ENCODE measurements at regions not wholly inside any gene's neighbourhood (a gene's known extent, or its start where the extent isn't known, plus 50 kb on each side); places are given as distances from the start of the nearest gene placed in this dataset.
"Not testable (repeated sequence)": the region's sequence is repeated elsewhere in the genome, so short reads cannot be mapped to it uniquely, and the experiment has no call there.

DNA sequence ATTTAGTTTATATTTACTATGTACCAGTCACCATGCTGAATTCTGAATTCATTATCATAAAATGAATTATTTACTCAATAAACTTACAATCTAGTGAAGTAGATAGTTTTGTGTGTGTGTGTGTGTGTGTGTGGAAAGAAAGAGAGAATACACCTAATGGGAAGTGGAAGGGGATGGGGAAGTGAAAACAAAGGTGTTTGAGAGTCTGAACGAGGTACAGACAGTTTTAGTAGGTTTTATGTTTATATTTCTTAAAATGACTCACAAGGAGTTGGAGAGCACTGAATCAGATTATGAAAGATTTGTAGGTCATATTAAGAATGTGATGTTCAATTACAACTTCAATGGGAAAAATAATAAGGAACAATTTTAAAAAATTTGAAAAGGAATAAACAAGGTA is 1753.0 kb downstream of the SLITRK1 start:
- DNase-seq: no peak

DNA sequence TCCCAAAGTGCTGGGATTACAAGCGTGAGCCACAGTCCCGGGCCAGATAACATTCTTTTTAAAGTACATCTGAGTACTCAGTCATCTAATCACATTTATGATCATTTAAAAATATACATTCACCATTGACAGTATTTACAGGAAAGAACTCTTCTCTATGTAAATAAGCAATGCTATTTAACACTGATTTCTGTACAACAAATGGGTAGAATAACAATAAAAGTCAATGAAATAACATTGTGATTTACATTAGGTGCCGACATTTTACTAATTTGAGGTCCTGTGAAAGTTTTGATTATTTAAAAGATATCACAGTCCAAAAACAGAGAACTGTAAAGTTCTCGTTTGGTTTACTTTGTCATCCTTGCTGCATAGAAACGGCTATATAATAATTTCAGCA is 1763.7 kb downstream of the SLITRK1 start:
- DNase-seq: no peak

DNA sequence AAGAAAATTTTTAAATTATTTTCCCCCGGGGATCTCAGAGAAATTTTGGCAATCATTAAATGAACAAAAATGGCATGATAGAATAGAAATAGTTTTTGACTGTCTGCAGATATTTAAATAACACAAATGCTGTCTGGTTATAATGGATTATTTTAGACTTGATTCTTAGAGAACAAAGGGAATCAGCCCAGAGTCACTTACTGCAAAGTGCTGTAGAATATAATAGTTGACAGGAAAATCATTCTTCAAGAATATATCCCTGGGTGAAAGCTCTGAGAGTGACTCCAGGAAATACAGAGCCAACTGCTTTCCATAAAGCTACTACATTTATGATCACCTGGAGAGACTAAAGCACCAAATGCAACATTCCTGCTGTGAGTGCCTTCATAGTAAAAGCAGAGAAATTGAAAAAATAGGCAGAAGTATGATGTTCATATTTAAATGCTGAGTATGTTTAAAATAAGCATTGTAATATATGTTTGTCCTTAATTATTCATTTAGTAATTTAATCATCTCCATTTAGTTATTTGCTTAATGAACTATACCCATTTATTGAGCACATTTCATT is 1765.8 kb downstream of the SLITRK1 start:
- no peak for DNase-seq

DNA sequence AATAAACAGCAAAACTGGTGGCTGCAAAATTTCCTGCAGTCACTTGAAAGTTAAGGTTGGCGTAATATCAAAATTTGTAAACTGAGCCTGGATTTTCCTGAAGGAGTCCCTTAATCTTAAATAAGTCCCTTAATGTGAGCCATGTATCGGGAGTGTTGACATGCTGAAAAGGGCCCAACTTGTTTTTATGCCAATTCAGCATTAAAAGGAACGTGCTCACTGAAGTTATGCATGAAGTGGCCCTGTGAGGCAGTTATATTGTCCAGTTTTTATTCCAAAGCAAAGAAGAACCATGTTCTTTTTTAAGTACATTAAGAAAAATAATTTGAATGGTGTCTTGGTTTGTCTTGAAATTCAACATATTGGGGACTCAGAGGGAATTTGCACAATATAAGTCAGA is 1766.9 kb downstream of the SLITRK1 start:
- DNase-seq: no peak

DNA sequence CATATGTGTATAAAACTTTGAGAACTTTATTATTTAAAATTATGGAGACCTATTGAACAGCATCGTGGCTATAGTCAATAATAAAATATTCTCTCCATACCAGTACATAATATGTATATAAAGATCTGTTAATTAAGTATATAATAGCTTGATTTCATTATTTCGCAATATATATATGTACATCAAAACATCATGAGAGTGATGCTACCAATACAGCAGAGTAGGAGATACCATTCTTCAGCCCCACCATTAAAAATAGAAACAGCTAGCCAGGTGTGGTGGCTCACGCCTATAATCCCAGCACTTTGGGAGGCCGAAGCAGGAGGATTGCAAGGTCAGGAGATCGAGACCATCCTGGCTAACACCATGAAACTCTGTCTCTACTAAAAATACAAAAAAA is 1755.3 kb upstream of the SPRY2 start:
- DNase-seq: no peak

DNA sequence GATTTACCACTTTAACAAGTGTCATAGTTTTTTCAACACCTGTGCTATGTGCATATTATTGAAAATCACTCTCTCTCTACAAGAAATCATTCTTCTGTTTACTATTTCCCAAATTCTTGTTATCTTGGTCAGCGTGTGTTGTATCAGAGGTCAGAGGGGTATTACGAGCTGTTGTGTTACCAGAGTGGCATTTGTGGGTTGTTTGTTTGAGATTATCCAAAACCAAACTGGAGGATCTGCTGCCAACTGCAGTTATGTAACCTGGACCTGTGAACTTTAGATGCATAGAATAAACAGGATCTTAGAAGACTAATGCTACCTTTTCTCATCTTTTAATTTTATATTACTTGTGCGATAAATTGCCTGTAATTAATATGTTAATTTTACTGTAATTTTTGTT is 1751.4 kb upstream of the SPRY2 start:
- DNase-seq: no peak

DNA sequence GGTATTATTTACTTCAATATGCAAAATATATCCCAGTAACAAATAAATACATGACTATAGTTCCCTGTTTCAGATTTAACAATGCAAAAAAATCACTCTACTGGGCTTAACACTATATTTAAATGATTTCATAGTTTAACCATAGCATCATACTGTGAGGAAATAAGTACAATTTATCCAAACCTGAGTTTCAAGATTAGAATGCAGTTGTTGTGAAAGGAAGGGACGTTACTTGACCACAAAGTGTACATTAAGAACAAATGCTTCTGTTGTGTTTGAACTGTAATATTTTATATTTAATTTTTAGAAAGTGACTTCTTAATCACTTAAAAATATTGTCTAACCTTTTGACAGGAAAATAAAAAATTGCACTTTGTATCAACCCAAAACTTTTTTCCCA is 1747.9 kb upstream of the SPRY2 start:
- no peak for DNase-seq

DNA sequence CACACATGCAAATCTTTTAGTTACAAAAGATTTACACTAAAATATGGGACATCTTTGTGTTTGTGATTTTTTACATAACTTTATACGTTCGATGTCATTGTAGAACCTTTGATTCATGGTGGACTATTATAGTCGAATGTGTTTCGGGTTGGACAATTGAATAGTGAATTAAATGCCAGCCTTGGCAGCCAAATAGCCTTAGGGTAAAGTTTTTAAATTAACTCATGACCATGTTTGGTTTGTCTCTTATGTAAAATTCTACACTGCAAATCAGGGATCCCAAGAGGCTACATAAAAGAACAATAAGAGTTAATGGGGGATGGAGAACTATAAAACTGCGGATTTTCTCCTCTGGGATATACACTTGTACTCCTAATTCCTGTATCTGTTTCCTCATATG is 1735.6 kb upstream of the SPRY2 start:
- DNase-seq: no peak

DNA sequence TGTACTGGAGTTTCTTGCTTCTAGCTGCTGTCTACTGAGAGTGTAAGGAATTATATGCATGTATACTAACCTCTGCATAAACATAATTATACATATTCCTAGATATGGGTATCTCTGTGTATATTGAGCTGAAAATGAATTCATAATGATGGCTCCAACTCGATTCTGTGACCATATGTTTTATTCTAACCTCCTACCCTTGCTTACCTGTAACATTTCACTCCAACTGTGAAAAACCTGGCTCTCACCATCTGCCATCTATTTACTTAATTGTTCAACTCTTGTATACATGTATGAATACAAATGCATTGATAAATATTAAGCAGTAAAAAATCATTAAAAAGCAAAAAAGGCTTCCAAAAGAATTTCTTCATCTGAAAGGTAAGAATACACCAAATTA is 1729.5 kb upstream of the SPRY2 start:
- no peak for DNase-seq

DNA sequence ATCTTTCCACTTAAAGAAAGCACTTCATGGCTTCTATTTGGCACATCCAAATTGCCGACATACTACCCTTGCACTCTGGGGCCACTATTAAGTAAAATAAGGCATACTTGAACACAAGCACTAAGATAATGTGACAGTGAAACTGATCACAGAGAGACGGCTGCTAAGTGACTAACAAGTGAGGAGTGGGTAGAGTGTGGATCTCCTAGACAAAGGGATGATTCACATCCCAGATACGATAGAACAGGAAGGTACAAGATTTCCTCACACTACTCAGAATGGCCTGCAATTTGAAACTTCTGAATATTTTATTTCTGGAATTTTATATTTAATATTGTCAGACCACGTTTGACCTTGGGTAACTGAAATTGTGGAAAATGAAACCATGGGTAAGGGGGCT is 1721.8 kb upstream of the SPRY2 start:
- no peak for DNase-seq

DNA sequence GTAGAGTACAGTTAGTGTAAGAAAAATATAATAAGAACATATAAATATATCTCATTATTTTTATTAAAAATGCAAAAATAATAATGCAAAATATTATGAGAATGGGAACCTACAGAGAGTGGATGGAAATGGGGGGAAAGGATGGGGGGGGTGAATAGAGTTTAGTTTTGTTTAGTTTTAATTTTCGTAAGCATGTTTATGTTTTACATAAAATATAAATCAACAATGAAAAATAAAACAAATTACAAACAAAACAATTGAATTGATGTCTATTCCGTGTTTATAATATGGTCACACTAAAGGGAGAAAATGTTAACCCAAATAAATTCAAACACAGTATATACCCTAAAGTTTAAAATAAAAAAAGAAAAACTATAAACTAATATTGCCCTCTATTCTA is 1717.4 kb upstream of the SPRY2 start:
- no peak for DNase-seq

DNA sequence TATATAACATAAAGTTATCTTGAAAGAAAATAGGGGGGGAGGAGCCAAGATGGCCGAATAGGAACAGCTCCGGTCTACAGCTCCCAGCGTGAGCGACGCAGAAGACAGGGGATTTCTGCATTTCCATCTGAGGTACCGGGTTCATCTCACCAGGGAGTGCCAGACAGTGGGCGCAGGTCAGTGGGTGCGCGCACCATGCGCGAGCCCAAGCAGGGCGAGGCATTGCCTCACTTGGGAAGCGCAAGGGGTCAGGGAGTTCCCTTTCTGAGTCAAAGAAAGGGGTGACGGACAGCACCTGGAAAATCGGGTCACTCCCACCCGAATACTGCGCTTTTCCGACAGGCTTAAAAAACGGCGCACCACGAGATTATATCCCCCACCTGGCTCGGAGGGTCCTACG is 1704.4 kb upstream of the SPRY2 start:
- not testable (repeated sequence) for DNase-seq

DNA sequence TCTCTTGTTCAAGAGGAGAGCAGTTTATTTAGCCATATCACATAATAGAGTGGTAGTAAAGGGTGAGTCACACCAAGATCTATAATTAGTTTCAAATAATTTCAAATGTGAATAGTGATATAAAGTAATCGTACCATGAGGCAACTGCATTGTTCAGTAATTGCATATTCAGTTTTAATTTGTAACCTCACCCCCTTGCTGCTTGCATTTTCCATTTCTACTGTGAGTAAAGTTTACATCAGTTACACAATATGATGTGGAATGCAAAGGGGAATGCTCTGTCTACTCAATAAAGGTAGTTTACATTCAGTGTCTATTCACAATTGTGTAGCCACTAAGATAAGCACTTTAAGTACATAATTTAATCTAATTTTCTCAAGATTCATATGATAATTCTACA is 1695.7 kb upstream of the SPRY2 start:
- no peak for DNase-seq

DNA sequence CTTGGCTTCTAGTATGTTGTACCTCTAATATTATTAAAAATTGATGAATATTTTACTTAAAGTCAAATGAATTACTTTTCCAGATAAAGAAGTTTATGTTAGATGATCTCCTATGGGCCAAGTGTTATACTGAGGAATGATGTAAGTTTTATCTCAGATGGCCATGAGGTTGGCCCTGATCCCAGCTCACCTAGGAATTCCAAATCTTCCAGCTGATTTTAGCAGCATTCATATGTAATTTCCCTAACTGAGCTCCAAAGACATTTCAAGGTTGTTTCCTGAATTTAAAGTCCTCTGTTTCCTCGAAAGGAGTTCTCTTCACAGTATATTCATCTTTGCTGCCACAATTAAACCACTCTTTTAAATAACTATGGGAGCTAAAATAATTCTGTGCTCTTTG is 1670.4 kb upstream of the SPRY2 start:
- no peak for DNase-seq

DNA sequence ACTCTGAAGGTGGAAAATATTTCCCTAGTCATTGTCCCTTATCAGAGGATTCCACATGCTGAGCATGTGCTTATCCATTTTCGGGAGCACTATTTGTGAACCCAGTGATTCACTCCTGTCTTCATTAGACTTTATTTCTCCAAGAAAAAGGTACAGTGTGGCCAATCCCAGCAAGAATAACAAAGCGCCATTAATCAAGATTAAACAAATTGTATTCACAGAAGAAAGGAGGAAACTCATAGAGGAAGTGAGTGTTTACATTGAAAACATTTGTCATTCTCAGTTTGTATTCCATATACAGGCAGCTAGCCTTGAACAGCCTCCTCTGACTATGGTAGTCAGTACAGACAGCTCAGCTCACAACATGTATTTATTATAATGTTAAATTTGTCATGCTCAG is 1669.9 kb upstream of the SPRY2 start:
- no peak for DNase-seq

DNA sequence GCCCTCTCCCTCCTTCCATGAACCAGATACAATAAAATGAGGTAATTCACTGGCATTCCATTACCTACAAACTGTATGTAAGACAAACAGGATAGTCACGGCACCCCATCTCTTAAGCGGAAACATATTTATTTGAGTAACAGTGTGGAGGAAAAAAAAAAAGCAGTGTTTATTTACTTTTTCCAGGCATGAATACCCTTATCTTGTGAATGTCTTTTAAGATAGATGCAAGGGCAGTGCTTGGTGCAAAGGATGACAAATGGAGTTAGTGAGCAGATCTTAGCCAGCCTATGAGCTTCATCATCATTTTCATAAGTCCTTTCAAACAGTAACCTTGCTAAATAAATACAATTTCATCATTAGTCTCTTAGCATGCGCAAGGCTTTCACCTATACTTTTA is 1661.8 kb upstream of the SPRY2 start:
- DNase-seq: no peak

DNA sequence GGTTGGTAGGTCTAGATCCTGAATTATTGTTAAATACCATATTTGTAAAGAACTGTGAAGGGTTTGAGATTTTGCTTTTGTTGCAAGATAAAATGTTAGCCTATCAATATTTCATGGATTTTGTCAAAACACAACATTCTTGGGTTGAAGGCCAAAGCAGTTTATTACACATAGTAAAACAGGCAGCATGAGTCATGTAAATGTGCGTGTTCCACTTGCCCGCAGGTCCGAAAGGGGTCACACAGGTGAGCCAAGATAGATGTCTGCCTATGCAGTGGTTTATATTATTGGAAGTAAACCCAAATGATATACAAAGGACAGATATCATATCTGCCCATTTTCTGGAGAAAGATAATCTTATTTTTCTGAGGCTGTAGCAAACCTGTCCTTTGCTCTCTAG is 1654.4 kb upstream of the SPRY2 start:
- no peak for DNase-seq

DNA sequence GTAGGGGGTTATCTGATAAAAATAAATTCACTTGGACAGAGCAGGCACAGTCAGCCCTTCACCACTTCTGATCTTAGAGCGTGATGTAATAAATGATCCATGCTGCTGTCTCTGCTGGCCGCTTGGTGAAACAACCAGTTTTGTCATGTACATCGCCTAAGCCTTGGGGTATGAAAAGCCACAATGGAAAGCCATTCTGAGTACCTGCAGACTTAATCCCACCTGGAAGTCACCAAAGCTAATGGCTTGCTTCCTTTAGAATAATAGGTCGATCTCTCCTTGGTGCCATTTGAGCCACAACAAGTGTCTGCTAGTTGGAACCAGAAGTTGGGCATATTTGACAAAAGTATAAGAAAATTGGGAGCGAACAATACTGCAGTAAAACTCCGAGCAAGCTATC is 1649.7 kb upstream of the SPRY2 start:
- no peak for DNase-seq

DNA sequence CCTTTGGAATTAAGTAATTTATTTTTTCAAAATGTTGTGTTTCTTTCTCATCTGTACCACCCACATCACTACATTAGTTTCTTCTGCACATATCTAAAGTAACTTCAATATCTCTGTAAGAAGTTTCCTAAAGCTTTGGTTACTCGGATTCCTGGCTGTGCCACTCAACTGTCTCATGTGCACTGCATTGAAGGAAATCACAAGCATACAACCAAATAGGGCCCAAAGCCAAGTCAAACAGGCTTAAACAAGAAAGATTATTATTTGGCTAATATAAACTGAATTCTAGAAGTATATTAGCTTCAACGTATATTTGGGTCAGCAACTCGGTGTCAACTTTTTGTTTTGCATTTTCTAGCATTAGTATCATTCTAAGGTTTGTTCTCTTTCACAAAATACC is 1647.6 kb upstream of the SPRY2 start:
- DNase-seq: no peak

DNA sequence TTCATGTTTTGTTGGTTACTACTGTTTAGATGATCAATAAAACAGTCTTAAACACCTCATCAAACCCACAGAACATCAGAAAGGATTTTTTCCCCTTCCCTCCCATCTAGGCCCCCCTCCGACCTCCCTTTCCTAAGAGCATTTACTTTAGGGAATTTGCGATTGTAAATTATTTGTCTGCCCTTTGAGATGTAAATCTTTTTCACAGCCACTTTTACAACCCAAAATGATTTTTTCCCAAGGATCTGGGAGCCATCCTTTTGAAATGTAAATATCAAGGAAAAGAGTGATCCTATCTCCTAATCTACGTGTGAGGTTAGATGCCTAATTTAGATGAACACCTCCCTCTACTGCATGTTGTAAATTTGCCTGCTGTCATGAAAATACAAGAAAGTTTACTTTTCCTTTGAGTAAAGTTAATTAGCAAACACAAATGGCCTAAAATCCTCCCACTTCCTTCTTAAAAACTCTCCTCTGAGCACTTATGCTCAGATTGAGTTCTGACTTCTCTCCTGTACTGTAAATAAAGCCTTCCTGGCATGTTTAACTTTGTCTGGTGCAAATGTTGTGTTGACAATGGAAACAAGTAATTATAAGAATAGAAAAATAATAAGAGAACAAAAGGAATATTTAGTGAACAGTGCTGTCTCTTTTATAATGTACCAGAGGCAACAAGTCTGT is 1646.9 kb upstream of the SPRY2 start:
- no peak for DNase-seq

DNA sequence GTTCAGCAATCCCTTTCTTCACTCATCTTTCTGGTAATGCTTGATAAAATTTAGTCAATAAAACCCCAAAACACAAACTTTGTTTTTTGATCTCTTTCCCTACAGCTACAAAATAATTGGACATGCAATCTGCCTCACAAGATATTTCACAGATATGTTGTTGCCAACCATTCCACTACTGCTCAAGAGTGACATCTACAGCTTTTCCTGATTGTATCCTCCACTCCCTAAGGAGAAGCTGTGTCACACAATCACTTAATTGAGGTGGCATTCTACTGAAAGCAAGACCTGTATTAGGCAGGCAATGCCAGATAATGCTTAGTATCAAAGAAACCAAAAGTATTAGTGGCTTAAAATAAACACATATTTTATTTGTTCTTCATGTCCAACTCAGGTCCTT is 1646.2 kb upstream of the SPRY2 start:
- DNase-seq: no peak

DNA sequence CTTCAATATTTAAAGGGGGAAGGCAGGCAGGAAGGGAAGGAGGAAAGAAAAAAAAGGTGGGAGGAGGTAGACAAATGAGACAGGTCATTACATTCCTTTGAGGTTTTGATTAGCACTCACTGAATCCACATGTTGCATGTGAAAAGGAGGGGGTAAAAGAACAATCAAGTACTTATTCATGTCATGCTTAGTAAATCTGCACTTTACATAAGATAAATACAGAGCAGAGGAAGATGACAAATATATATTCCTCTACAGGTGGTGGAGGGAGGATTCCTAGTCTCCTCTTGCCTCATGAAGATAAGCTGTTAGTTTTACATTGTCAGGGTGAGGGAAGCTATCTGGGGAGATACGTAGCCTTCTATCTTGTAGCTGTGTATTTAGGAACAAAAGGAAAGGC is 1645.4 kb upstream of the SPRY2 start:
- no peak for DNase-seq

DNA sequence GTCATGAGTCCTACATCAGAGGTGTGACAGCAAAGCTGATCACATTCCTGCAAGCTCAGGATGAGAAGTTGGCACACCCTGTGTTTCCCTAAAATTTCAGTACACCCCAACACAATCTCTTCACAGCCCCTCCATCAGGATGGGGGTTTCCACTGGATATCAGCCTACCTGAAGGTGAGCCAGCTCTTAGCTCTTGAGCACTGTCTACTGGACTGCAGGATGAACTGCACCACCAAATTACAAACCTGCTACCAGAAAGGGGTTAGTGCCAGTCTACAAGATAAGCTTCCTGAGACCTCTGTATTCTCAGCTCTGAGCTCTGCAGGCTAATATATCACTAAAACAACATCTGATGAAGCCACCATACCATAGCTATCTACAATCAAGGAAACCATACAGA is 1616.2 kb upstream of the SPRY2 start:
- no peak for DNase-seq

DNA sequence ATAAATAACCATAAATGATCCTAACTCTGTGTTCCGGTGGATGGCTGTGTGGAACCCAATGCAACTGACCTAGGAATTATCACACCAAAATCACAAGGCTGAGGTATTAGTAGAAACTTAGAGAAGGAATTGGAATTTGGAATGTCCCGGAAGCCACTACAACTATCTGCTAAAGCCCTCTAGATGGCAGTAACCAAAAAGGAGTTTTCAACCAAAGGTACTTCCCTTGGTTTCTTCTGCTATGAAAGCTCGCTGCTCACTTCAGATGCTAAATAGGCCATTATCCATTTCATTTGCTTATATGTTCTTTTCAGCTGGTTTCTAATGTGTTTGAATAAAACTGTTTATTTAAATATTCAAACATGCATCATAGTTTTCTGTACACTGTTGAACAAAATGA is 1589.1 kb upstream of the SPRY2 start:
- DNase-seq: no peak

DNA sequence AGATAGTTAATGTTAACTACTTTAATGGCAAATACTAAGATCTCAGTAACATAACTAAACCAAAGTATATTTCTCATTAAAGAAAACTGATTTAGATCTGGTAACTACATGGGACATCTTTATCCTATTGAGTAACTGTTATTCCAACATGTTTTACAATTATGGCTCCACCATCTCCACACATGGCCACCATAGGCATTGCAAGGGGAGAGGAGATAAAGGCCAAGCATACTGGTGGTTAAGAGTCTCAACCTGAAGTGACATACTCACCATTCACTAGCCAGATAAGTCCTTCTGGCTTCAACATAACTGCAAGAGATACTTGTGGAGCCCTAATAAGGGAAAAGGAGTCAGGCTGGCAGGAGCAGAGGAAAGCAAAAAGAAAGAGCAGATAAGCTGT is 1586.4 kb upstream of the SPRY2 start:
- DNase-seq: no peak

DNA sequence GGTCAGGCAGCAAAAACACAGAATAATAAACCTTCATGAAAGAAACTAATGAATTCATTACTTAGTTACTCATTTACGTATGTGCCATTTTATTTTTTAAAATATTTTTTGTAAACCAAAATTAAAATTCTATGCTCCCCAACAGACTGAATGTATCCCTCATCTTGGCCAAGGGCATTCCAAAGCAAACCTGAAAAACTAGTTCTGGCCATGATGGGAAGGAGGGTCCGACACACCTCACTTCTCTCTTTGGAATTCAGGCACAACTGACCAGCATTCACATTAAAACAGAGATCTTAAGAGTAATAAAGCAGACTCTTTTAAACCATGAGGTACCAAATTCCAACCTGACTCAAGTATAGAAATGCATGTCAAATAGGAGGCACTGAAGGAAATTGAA is 1576.9 kb upstream of the SPRY2 start:
- no peak for DNase-seq
